Right cardiac atrium (tissue), 5 donors: ENCODE measurements at regions not wholly inside any gene's neighbourhood (a gene's known extent, or its start where the extent isn't known, plus 50 kb on each side); places are given as distances from the start of the nearest gene placed in this dataset.
A peak's percentile ranks its signal among the peaks of the same experiment; 100 is the strongest.

Source experiments
- ATAC-seq, 2 donors: fragments of 200-7000 bp; cut with Tn5 transposase; one replicate each; pipeline versions ENCODE4 v1.8.0 to v1.9.1; 2020; ENCODE audit warnings: moderate library complexity in 2 of 2, mild to moderate bottlenecking in 1 of 2
- DNase-seq, 3 donors: peaks; one replicate each; pipeline ENCODE4 v3.0.0-alpha.2; 2020
- H3K27ac ChIP-seq: one replicate; pipeline ENCODE4 v1.5.1; 2013; ENCODE audit warnings: mild to moderate bottlenecking, low read length, control low read depth, moderate library complexity
- H3K27me3 ChIP-seq: one replicate; pipeline ENCODE4 v1.6.1; 2013; ENCODE audit not compliant: control insufficient read depth, insufficient read depth
- H3K4me1 ChIP-seq: one replicate; pipeline ENCODE4 v1.6.1; 2013; ENCODE audit warnings: low read length; ENCODE audit not compliant: control insufficient read depth, insufficient read depth
- H3K4me3 ChIP-seq: one replicate; pipeline ENCODE4 v1.5.1; 2013; ENCODE audit warnings: low read length, control low read depth
- H3K9me3 ChIP-seq: one replicate; pipeline ENCODE4 v1.6.1; 2013; ENCODE audit warnings: low read length; ENCODE audit not compliant: control insufficient read depth
- WGBS: extraction: QIAGEN DNeasy Blood & Tissue Kit; methylation state at CpG from one replicate; pipeline ENCODE4 v1.1.7; 2013; 5-methylcytosine and 5-hydroxymethylcytosine counted together
- intact Hi-C, 4 donors: fragments of 100-400 bp; cut with DNase I; formaldehyde crosslinking; loops; one replicate each; pipeline versions ENCODE4 v1.11.0 to v1.14.0; 2022 to 2023
- donor health status: healthy with polysubstance abuse.
- donor health status: DM: no; HTN: yes; CAD: no.
- donor health status: DM: no; HTN: no; CAD: no.
- donor health status: DM: no; HTN: yes; CAD: no; lungs with severe emphysema.
- donor health status: DM: yes; HTN: yes; CAD: no.

GRCh38 chr6:109238396-109238795, 143.1 kb downstream of the CEP57L1 start:
- Histone ChIP-seq H3K27ac (no peak overlapping the region), H3K4me1 (peaks cover 6% of the 10 kb centered on the region)
- ATAC-seq = no peak

GRCh38 chr6:109237986-109238329, 142.7 kb downstream of the CEP57L1 start:
- Histone ChIP-seq H3K27ac (no peak overlapping the region), H3K27me3 (no peaks in the 10 kb centered on the region), H3K4me1 (peaks cover 6% of the 10 kb centered on the region), H3K9me3 (no peaks in the 10 kb centered on the region), H3K4me3 (no peak overlapping the region)
- DNase-seq (no peak), ATAC-seq (no peak)
- intact Hi-C loops = no loop called here
- WGBS = 95% methylated on average over 11 of the region's 11 CpGs

More at GRCh38 chr6:109238396-109238795, 143.1 kb downstream of the CEP57L1 start:
- Histone ChIP-seq H3K27me3 (no peaks in the 10 kb centered on the region), H3K9me3 (no peaks in the 10 kb centered on the region), H3K4me3 (no peak overlapping the region)
- 92% methylated on average over 3 of the region's 3 CpGs for WGBS
- no peak for DNase-seq
- intact Hi-C loops = no loop called here

GRCh38 chr6:109237077-109237985, 142.0 kb downstream of the CEP57L1 start:
- no peaks in the 10 kb centered on the region for H3K9me3 ChIP-seq
- 75% methylated on average over 12 of the region's 12 CpGs for WGBS
- no peak overlapping the region for H3K27ac ChIP-seq
- no peaks in the 10 kb centered on the region for H3K27me3 ChIP-seq
- no peak overlapping the region for H3K4me3 ChIP-seq
- peaks cover 6% of the 10 kb centered on the region for H3K4me1 ChIP-seq
- no peak for DNase-seq
- intact Hi-C loops = no loop called here
- ATAC-seq = peak in 1 of 2 donors; percentile 52

- ATAC-seq (no peak), DNase-seq (peak in 1 of 3 donors; percentile 63)
- Histone ChIP-seq H3K27me3 (no peaks in the 10 kb centered on the region), H3K27ac (no peak overlapping the region), H3K4me3 (no peak overlapping the region), H3K9me3 (no peaks in the 10 kb centered on the region), H3K4me1 (peaks cover 6% of the 10 kb centered on the region)
- WGBS = 50% methylated on average over 18 of the region's 18 CpGs
- intact Hi-C loops = no loop called here
Observed at GRCh38 chr6:109236115-109237076, 141.1 kb downstream of the CEP57L1 start.

GRCh38 chr6:109235481-109236038, 140.3 kb downstream of the CEP57L1 start:
- ATAC-seq (no peak), DNase-seq (no peak)
- Histone ChIP-seq H3K27ac (no peak overlapping the region), H3K4me1 (peaks cover 6% of the 10 kb centered on the region), H3K4me3 (no peak overlapping the region), H3K9me3 (no peaks in the 10 kb centered on the region), H3K27me3 (no peaks in the 10 kb centered on the region)
- 90% methylated on average over 3 of the region's 3 CpGs for WGBS
- intact Hi-C loops = no loop called here

DNA sequence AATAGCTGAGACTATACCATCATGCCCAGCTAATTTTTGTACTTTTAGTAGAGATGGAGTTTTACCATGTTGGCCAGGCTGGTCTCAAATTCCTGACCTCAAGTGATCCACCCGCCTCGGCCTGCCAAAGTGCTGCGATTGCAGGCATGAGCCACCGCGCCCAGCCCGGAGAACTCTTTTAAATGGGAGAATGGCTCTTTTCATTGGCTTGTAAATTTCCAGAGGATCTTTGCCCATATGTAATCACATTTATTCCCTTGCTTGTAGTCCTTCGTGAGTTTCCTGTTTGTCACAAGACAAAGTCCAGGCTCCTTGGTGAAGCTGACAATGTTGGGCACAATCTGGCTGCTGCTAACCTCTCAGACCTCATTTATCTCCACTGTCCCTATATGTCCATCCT, 135.1 kb downstream of the CEP57L1 start:
- ATAC-seq (no peak), DNase-seq (no peak)
- intact Hi-C loops = no loop called here

DNA sequence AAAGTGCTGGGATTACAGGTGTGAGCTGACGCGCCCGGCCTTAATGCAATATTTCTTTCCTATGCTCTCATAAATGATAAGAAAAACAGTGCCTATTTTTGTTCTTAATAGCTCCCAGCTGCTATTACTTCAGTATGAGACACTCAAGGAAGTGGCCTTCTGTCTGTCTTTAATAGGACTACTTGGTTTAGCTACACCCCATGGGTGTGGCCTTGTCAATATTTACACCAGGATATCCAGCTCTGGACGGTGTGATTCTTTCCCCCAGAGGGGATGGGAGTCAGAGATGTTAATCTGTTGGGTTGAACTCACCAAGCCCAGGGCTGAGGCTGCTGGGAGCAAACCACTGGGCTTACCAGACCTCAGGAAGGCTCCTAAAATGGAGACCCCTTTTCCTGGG, 134.2 kb downstream of the CEP57L1 start:
- 82% methylated on average over 4 of the region's 4 CpGs for WGBS

More for the DNA sequence above, 135.1 kb downstream of the CEP57L1 start:
- H3K27me3 ChIP-seq = no peaks in the 10 kb centered on the region
- no peaks in the 10 kb centered on the region for H3K9me3 ChIP-seq
- no peak overlapping the region for H3K4me3 ChIP-seq
- H3K4me1 ChIP-seq = no peaks in the 10 kb centered on the region
- no peak overlapping the region for H3K27ac ChIP-seq
- 93% methylated on average over 7 of the region's 7 CpGs for WGBS

DNA sequence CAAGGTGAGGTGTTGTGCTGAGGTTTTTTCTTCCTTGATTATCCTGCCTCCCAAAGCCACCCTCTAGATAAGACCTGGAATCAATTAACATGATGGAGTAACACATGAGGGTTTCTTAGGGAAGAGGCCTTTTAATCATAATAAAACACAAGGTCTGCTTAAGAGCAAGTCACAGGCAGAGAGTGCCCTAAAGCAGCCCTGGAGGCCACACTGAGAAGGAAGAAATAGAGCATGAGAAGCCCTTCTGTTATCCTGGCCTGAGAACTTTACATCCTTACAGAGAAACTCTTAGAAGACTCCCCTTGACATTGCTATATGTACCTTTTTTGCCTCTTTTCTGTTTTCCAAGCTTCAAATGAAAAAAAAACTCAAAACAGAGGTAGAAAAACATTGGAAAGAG, 132.3 kb downstream of the CEP57L1 start:
- Histone ChIP-seq H3K4me1 (no peaks in the 10 kb centered on the region), H3K4me3 (no peak overlapping the region), H3K9me3 (no peaks in the 10 kb centered on the region), H3K27ac (no peak overlapping the region), H3K27me3 (no peaks in the 10 kb centered on the region)
- no peak for DNase-seq
- intact Hi-C loops = no loop called here
- no peak for ATAC-seq

More for the DNA sequence above, 134.2 kb downstream of the CEP57L1 start:
- H3K9me3 ChIP-seq = no peaks in the 10 kb centered on the region
- no peaks in the 10 kb centered on the region for H3K27me3 ChIP-seq
- no peak overlapping the region for H3K4me3 ChIP-seq
- DNase-seq (no peak), ATAC-seq (peak; percentile 33 to 57)
- no peak overlapping the region for H3K27ac ChIP-seq
- intact Hi-C loops = no loop called here
- H3K4me1 ChIP-seq = no peaks in the 10 kb centered on the region

GRCh38 chr6:109226353-109226752, 131.0 kb downstream of the CEP57L1 start:
- no peaks in the 10 kb centered on the region for H3K9me3 ChIP-seq
- ATAC-seq (no peak), DNase-seq (no peak)
- intact Hi-C loops = no loop called here
- no peak overlapping the region for H3K27ac ChIP-seq
- no peak overlapping the region for H3K4me3 ChIP-seq
- H3K4me1 ChIP-seq = no peaks in the 10 kb centered on the region
- H3K27me3 ChIP-seq = no peaks in the 10 kb centered on the region

- intact Hi-C loops = no loop called here
- Histone ChIP-seq H3K4me1 (no peaks in the 10 kb centered on the region), H3K4me3 (no peak overlapping the region), H3K27me3 (no peaks in the 10 kb centered on the region), H3K9me3 (no peaks in the 10 kb centered on the region), H3K27ac (no peak overlapping the region)
- DNase-seq = no peak
- no peak for ATAC-seq
- 93% methylated on average over 6 of the region's 6 CpGs for WGBS
Observed at GRCh38 chr6:109225946-109226345, 130.6 kb downstream of the CEP57L1 start.

GRCh38 chr6:109224994-109225393, 129.7 kb downstream of the CEP57L1 start:
- Histone ChIP-seq H3K4me1 (no peaks in the 10 kb centered on the region), H3K27ac (no peak overlapping the region), H3K4me3 (no peak overlapping the region), H3K27me3 (no peaks in the 10 kb centered on the region), H3K9me3 (no peaks in the 10 kb centered on the region)
- no peak for DNase-seq
- ATAC-seq = no peak
- intact Hi-C loops = no loop called here
- 39% methylated on average over 1 of the region's 1 CpG for WGBS
